Pancreas (tissue), 10 donors: ENCODE measurements at regions not wholly inside any gene's neighbourhood (a gene's known extent, or its start where the extent isn't known, plus 50 kb on each side); places are given as distances from the start of the nearest gene placed in this dataset.

ENCODE experiments used
- ATAC-seq, 4 donors: fragments of 200-7000 bp; cut with Tn5 transposase; one replicate each; pipeline versions ENCODE4 v1.8.0 to v1.9.1; 2020; ENCODE audit warnings: mild to moderate bottlenecking in 4 of 4, moderate library complexity in 4 of 4
- DNase-seq, 6 donors: peaks; one replicate each; pipeline ENCODE4 v3.0.0-alpha.2; 2020
- FAIRE-seq: peaks from 2 replicates; lab custom pipeline; 2012; peaks lifted over from hg19 to GRCh38; lab: Jason Lieb, UNC
- H3K27ac ChIP-seq, 4 donors: fragments of 200-600 bp; sonication (generic); 1 replicate in 3 of 4; 2 replicates in 1 of 4; pipeline versions ENCODE4 v1.5.0 to v1.8.0; 2020
- H3K27me3 ChIP-seq, 4 donors: fragments of 200-600 bp; one replicate each; pipeline ENCODE4 v1.8.0; 2021
- H3K36me3 ChIP-seq, 3 donors: fragments of 200-600 bp; sonication (generic) in 1 of 3; one replicate each; pipeline versions ENCODE4 v1.5.0 to v1.8.0; 2020 to 2021
- H3K4me1 ChIP-seq, 3 donors: fragments of 200-600 bp; one replicate each; pipeline ENCODE4 v1.8.0; 2021
- H3K4me3 ChIP-seq, 4 donors: fragments of 200-600 bp; sonication (generic) in 2 of 4; one replicate each; pipeline versions ENCODE4 v1.5.0 to v1.8.0; 2020 to 2021
- H3K9me3 ChIP-seq, 4 donors: fragments of 200-600 bp; one replicate each; pipeline ENCODE4 v1.8.0; 2021
- CTCF ChIP-seq, 4 donors: fragments of 200-600 bp; sonication (generic) in 3 of 4; IDR thresholded peaks; one replicate each; pipeline versions ENCODE4 v1.5.0 to v1.8.0; 2021; ENCODE audit warnings: antibody characterized with exemption in 4 of 4
- WGBS, 2 donors: extraction: QIAGEN DNeasy Blood & Tissue Kit; methylation state at CpG; one replicate each; pipeline ENCODE4 v1.1.7; 2013; 5-methylcytosine and 5-hydroxymethylcytosine counted together
- intact Hi-C, 3 donors: fragments of 100-400 bp; cut with DNase I; formaldehyde crosslinking; loops; one replicate each; pipeline versions ENCODE4 v1.11.1 to v1.14.2; 2022
- donor health status: healthy with polysubstance abuse.
- donor health status: DM: no; HTN: no; CAD: no; lungs with moderate emphysema.
- donor health status: DM: no; HTN: no; CAD: no.
- donor health status: control.
- donor health status: control.
- donor health status: Bipolar disorder and iron deficiency.
- donor health status: DM: yes; HTN: yes; CAD: no.
- donor health status: DM: no; HTN: no; CAD: no.
- donor health status: DM: no; HTN: no; CAD: no.
- donor health status: DM: yes; HTN: yes; CAD: no.

GRCh38 chr2:107430596-107431266, 396.0 kb upstream of the RGPD4 start:
- Histone ChIP-seq H3K9me3 (no peaks in the 10 kb centered on the region), H3K36me3 (no peaks in the 10 kb centered on the region), H3K4me1 (no peaks in the 10 kb centered on the region), H3K4me3 (no peak overlapping the region), H3K27me3 (no peaks in the 10 kb centered on the region), H3K27ac (no peak overlapping the region)
- ATAC-seq: no peak
- no peak for FAIRE-seq
- 69 to 77% methylated on average over 10 of the region's 10 CpGs for WGBS, 2 donors
- no peak for DNase-seq
- intact Hi-C loops: no loop called here
- TF ChIP-seq CTCF (IDR thresholded peaks at IDR 0.05): no peak

- Histone ChIP-seq H3K9me3 (no peaks in the 10 kb centered on the region), H3K4me1 (no peaks in the 10 kb centered on the region), H3K36me3 (no peaks in the 10 kb centered on the region), H3K4me3 (no peak overlapping the region), H3K27ac (no peak overlapping the region), H3K27me3 (no peaks in the 10 kb centered on the region)
- no peak for DNase-seq
- no peak for ATAC-seq
- intact Hi-C loops: no loop called here
- TF ChIP-seq CTCF (IDR thresholded peaks at IDR 0.05): no peak
- FAIRE-seq: no peak
Measured at GRCh38 chr2:107436281-107436680, 390.4 kb upstream of the RGPD4 start.

- H3K4me1 ChIP-seq: no peaks in the 10 kb centered on the region
- no peak overlapping the region for H3K27ac ChIP-seq
- no peaks in the 10 kb centered on the region for H3K9me3 ChIP-seq
- H3K4me3 ChIP-seq: no peak overlapping the region
- FAIRE-seq (peak; percentile 99), ATAC-seq (no peak), DNase-seq (no peak)
- no peak for TF ChIP-seq CTCF (IDR thresholded peaks at IDR 0.05)
- no peaks in the 10 kb centered on the region for H3K27me3 ChIP-seq
- intact Hi-C loops: no loop called here
- no peaks in the 10 kb centered on the region for H3K36me3 ChIP-seq
Measured at GRCh38 chr2:107437265-107437664, 389.4 kb upstream of the RGPD4 start.

- no peak for TF ChIP-seq CTCF (IDR thresholded peaks at IDR 0.05)
- 41 to 65% methylated on average over 2 of the region's 2 CpGs for WGBS, 2 donors
- Histone ChIP-seq H3K9me3 (no peaks in the 10 kb centered on the region), H3K27ac (no peak overlapping the region), H3K4me1 (no peaks in the 10 kb centered on the region), H3K36me3 (no peaks in the 10 kb centered on the region), H3K4me3 (no peak overlapping the region), H3K27me3 (no peaks in the 10 kb centered on the region)
- ATAC-seq: no peak
- intact Hi-C loops: no loop called here
- FAIRE-seq: no peak
- no peak for DNase-seq
Measured at GRCh38 chr2:107437807-107438206, 388.9 kb upstream of the RGPD4 start.

- H3K9me3 ChIP-seq: no peaks in the 10 kb centered on the region
- no peaks in the 10 kb centered on the region for H3K36me3 ChIP-seq
- DNase-seq: no peak
- H3K27ac ChIP-seq: no peak overlapping the region
- no peak for ATAC-seq
- no peak for TF ChIP-seq CTCF (IDR thresholded peaks at IDR 0.05)
- no peaks in the 10 kb centered on the region for H3K4me1 ChIP-seq
- H3K27me3 ChIP-seq: no peaks in the 10 kb centered on the region
- FAIRE-seq: no peak
- intact Hi-C loops: no loop called here
- WGBS, 2 donors: 61 to 77% methylated on average over 1 of the region's 1 CpG
- H3K4me3 ChIP-seq: no peak overlapping the region
Measured at GRCh38 chr2:107448160-107448559, 378.5 kb upstream of the RGPD4 start.
